ENCODE measurements at regions not wholly inside any gene's neighbourhood (a gene's known extent, or its start where the extent isn't known, plus 50 kb on each side); places are given as distances from the start of the nearest gene placed in this dataset.

GRCh38 chr2:208820014-208820688 is 413.6 kb downstream of the PTH2R start:
- Histone ChIP-seq H2AFZ (ENCODE audit: low read depth, low read length) (no peak overlapping the region), H3K4me3 (ENCODE audit: insufficient read depth in 1 of 2, low read depth in 1 of 2, low read length in 2 of 2) (no peak overlapping the region), H3K23ac (ENCODE audit: low read length in 2 of 2) (no peak overlapping the region), H2AK5ac (ENCODE audit: low read length, severe bottlenecking) (no peak overlapping the region), H3K27me3 (ENCODE audit: control insufficient read depth in 1 of 2, insufficient read depth in 1 of 2, low read length in 2 of 2) (no peaks in the 10 kb centered on the region), H3K4me1 (ENCODE audit: control insufficient read depth, insufficient read depth, low read depth, low read length) (no peaks in the 10 kb centered on the region), H3K9ac (ENCODE audit: low read length) (no peak overlapping the region), H3K9me3 (ENCODE audit: control insufficient read depth, low read length) (no peaks in the 10 kb centered on the region), H4K8ac (ENCODE audit: low read length) (no peak overlapping the region), H4K91ac (ENCODE audit: low read length) (no peak overlapping the region), H2BK15ac (ENCODE audit: low read depth, poor library complexity, severe bottlenecking) (no peak overlapping the region), H3K18ac (ENCODE audit: low read depth in 1 of 2, low read length in 2 of 2) (no peak overlapping the region), H2BK12ac (ENCODE audit: low read length in 2 of 2) (no peak overlapping the region), H3K79me1 (replicated peaks; ENCODE audit: low read length, poor library complexity, severe bottlenecking) (no peaks in the 10 kb centered on the region), H3K27ac (ENCODE audit: low read length, poor library complexity, severe bottlenecking) (no peak overlapping the region), H3K4me2 (ENCODE audit: low read length, poor library complexity, severe bottlenecking) (no peak overlapping the region), H2BK5ac (ENCODE audit: low read depth, low read length, poor library complexity, severe bottlenecking) (no peak overlapping the region), H3K4ac (ENCODE audit: low read depth in 1 of 2, low read length in 2 of 2) (no peak overlapping the region), H2BK120ac (ENCODE audit: low read depth, low read length) (no peak overlapping the region), H3K36me3 (ENCODE audit: control insufficient read depth in 1 of 2, insufficient read depth in 2 of 2, low read depth in 1 of 2, low read length in 2 of 2) (no peaks in the 10 kb centered on the region), H3K14ac (ENCODE audit: low read length in 2 of 2) (no peak overlapping the region)
- WGBS = 65% methylated on average over 1 of the region's 1 CpG
- no peak for DNase-seq

- H3K79me1 ChIP-seq (replicated peaks; ENCODE audit: low read length, poor library complexity, severe bottlenecking) = no peaks in the 10 kb centered on the region
- H4K91ac ChIP-seq (ENCODE audit: low read length) = no peak overlapping the region
- 69% methylated on average over 3 of the region's 3 CpGs for WGBS
- H2BK15ac ChIP-seq (ENCODE audit: low read depth, poor library complexity, severe bottlenecking) = no peak overlapping the region
- no peak overlapping the region for H2AK5ac ChIP-seq (ENCODE audit: low read length, severe bottlenecking)
- no peaks in the 10 kb centered on the region for H3K27me3 ChIP-seq (ENCODE audit: control insufficient read depth in 1 of 2, insufficient read depth in 1 of 2, low read length in 2 of 2)
- H3K27ac ChIP-seq (ENCODE audit: low read length, poor library complexity, severe bottlenecking) = no peak overlapping the region
- H3K18ac ChIP-seq (ENCODE audit: low read depth in 1 of 2, low read length in 2 of 2) = no peak overlapping the region
- no peaks in the 10 kb centered on the region for H3K36me3 ChIP-seq (ENCODE audit: control insufficient read depth in 1 of 2, insufficient read depth in 2 of 2, low read depth in 1 of 2, low read length in 2 of 2)
- H2AFZ ChIP-seq (ENCODE audit: low read depth, low read length) = no peak overlapping the region
- H3K4ac ChIP-seq (ENCODE audit: low read depth in 1 of 2, low read length in 2 of 2) = no peak overlapping the region
- no peak overlapping the region for H2BK120ac ChIP-seq (ENCODE audit: low read depth, low read length)
- H3K4me1 ChIP-seq (ENCODE audit: control insufficient read depth, insufficient read depth, low read depth, low read length) = no peaks in the 10 kb centered on the region
- no peak overlapping the region for H3K4me3 ChIP-seq (ENCODE audit: insufficient read depth in 1 of 2, low read depth in 1 of 2, low read length in 2 of 2)
- peaks cover 6% of the 10 kb centered on the region for H3K9me3 ChIP-seq (ENCODE audit: control insufficient read depth, low read length)
- H3K4me2 ChIP-seq (ENCODE audit: low read length, poor library complexity, severe bottlenecking) = no peak overlapping the region
- H4K8ac ChIP-seq (ENCODE audit: low read length) = no peak overlapping the region
- no peak overlapping the region for H2BK12ac ChIP-seq (ENCODE audit: low read length in 2 of 2)
- no peak overlapping the region for H2BK5ac ChIP-seq (ENCODE audit: low read depth, low read length, poor library complexity, severe bottlenecking)
- DNase-seq = no peak
- no peak overlapping the region for H3K9ac ChIP-seq (ENCODE audit: low read length)
- H3K14ac ChIP-seq (ENCODE audit: low read length in 2 of 2) = no peak overlapping the region
- no peak overlapping the region for H3K23ac ChIP-seq (ENCODE audit: low read length in 2 of 2)
Observed at GRCh38 chr2:208827109-208827508, 420.5 kb downstream of the PTH2R start.

DNA sequence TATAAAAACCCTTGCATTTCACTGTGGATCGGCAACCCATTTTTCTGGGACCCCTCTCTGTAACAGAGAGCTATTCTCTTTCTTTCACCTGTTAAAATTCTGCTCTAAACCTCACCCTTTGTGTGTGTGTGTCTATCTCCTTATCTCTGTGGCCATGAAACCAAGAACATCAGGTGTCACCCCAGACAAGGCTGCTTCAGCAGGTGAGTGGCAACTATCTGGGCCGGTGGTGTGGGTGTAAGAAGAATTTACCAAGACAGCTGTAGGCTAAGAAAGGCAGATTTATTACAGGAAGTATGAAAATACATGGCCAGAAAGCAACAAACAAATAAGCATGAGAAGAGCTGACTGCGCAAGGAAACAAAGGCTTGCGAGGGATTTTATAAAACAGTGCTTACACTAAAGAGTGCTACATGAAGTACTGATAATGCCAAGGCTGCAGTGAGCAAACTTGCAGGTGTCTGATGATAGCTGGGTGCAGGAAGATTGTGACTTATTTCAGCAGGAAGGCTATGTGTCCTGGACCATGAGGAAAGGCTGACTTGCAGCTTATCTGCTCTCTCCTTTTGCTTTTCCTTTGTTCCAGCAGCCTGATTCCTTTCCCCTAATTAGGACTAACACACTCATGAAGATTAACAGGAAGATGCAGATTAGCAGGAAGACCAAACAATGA is 421.1 kb downstream of the PTH2R start:
- no peak overlapping the region for H3K4ac ChIP-seq (ENCODE audit: low read depth in 1 of 2, low read length in 2 of 2)
- no peak for DNase-seq
- H3K4me3 ChIP-seq (ENCODE audit: insufficient read depth in 1 of 2, low read depth in 1 of 2, low read length in 2 of 2) = no peak overlapping the region
- H3K4me1 ChIP-seq (ENCODE audit: control insufficient read depth, insufficient read depth, low read depth, low read length) = no peaks in the 10 kb centered on the region
- H2BK15ac ChIP-seq (ENCODE audit: low read depth, poor library complexity, severe bottlenecking) = no peak overlapping the region
- H3K27me3 ChIP-seq (ENCODE audit: control insufficient read depth in 1 of 2, insufficient read depth in 1 of 2, low read length in 2 of 2) = no peaks in the 10 kb centered on the region
- no peak overlapping the region for H3K18ac ChIP-seq (ENCODE audit: low read depth in 1 of 2, low read length in 2 of 2)
- H3K9ac ChIP-seq (ENCODE audit: low read length) = no peak overlapping the region
- H2BK12ac ChIP-seq (ENCODE audit: low read length in 2 of 2) = no peak overlapping the region
- no peak overlapping the region for H3K4me2 ChIP-seq (ENCODE audit: low read length, poor library complexity, severe bottlenecking)
- no peaks in the 10 kb centered on the region for H3K36me3 ChIP-seq (ENCODE audit: control insufficient read depth in 1 of 2, insufficient read depth in 2 of 2, low read depth in 1 of 2, low read length in 2 of 2)
- H4K91ac ChIP-seq (ENCODE audit: low read length) = no peak overlapping the region
- WGBS = 71% methylated on average over 4 of the region's 4 CpGs
- peaks cover 6% of the 10 kb centered on the region for H3K9me3 ChIP-seq (ENCODE audit: control insufficient read depth, low read length)
- H2AK5ac ChIP-seq (ENCODE audit: low read length, severe bottlenecking) = no peak overlapping the region
- no peak overlapping the region for H2AFZ ChIP-seq (ENCODE audit: low read depth, low read length)
- H3K14ac ChIP-seq (ENCODE audit: low read length in 2 of 2) = no peak overlapping the region
- no peak overlapping the region for H4K8ac ChIP-seq (ENCODE audit: low read length)
- no peak overlapping the region for H2BK120ac ChIP-seq (ENCODE audit: low read depth, low read length)
- H3K23ac ChIP-seq (ENCODE audit: low read length in 2 of 2) = no peak overlapping the region
- H2BK5ac ChIP-seq (ENCODE audit: low read depth, low read length, poor library complexity, severe bottlenecking) = no peak overlapping the region
- H3K79me1 ChIP-seq (replicated peaks; ENCODE audit: low read length, poor library complexity, severe bottlenecking) = no peaks in the 10 kb centered on the region
- no peak overlapping the region for H3K27ac ChIP-seq (ENCODE audit: low read length, poor library complexity, severe bottlenecking)

GRCh38 chr2:208830203-208830602 is 423.6 kb downstream of the PTH2R start:
- no peak overlapping the region for H3K27ac ChIP-seq (ENCODE audit: low read length, poor library complexity, severe bottlenecking)
- no peaks in the 10 kb centered on the region for H3K79me1 ChIP-seq (replicated peaks; ENCODE audit: low read length, poor library complexity, severe bottlenecking)
- H3K23ac ChIP-seq (ENCODE audit: low read length in 2 of 2) = no peak overlapping the region
- H2AFZ ChIP-seq (ENCODE audit: low read depth, low read length) = no peak overlapping the region
- H2BK15ac ChIP-seq (ENCODE audit: low read depth, poor library complexity, severe bottlenecking) = no peak overlapping the region
- no peaks in the 10 kb centered on the region for H3K4me1 ChIP-seq (ENCODE audit: control insufficient read depth, insufficient read depth, low read depth, low read length)
- no peak overlapping the region for H2BK120ac ChIP-seq (ENCODE audit: low read depth, low read length)
- H3K27me3 ChIP-seq (ENCODE audit: control insufficient read depth in 1 of 2, insufficient read depth in 1 of 2, low read length in 2 of 2) = no peaks in the 10 kb centered on the region
- no peak overlapping the region for H4K8ac ChIP-seq (ENCODE audit: low read length)
- H3K4me2 ChIP-seq (ENCODE audit: low read length, poor library complexity, severe bottlenecking) = no peak overlapping the region
- peaks cover 6% of the 10 kb centered on the region for H3K9me3 ChIP-seq (ENCODE audit: control insufficient read depth, low read length)
- no peak overlapping the region for H2BK12ac ChIP-seq (ENCODE audit: low read length in 2 of 2)
- H3K4ac ChIP-seq (ENCODE audit: low read depth in 1 of 2, low read length in 2 of 2) = no peak overlapping the region
- DNase-seq = no peak
- no peak overlapping the region for H2AK5ac ChIP-seq (ENCODE audit: low read length, severe bottlenecking)
- no peak overlapping the region for H2BK5ac ChIP-seq (ENCODE audit: low read depth, low read length, poor library complexity, severe bottlenecking)
- H3K18ac ChIP-seq (ENCODE audit: low read depth in 1 of 2, low read length in 2 of 2) = no peak overlapping the region
- H3K4me3 ChIP-seq (ENCODE audit: insufficient read depth in 1 of 2, low read depth in 1 of 2, low read length in 2 of 2) = no peak overlapping the region
- H3K9ac ChIP-seq (ENCODE audit: low read length) = no peak overlapping the region
- H3K14ac ChIP-seq (ENCODE audit: low read length in 2 of 2) = no peak overlapping the region
- no peak overlapping the region for H4K91ac ChIP-seq (ENCODE audit: low read length)
- 91% methylated on average over 3 of the region's 3 CpGs for WGBS
- H3K36me3 ChIP-seq (ENCODE audit: control insufficient read depth in 1 of 2, insufficient read depth in 2 of 2, low read depth in 1 of 2, low read length in 2 of 2) = no peaks in the 10 kb centered on the region
